SH-SY5Y (cell line): ENCODE measurements at regions not wholly inside any gene's neighbourhood (a gene's known extent, or its start where the extent isn't known, plus 50 kb on each side); places are given as distances from the start of the nearest gene placed in this dataset.

ENCODE experiments used
- GATA2 ChIP-seq: IDR thresholded peaks from 2 replicates; pipeline ENCODE4 v1.6.1; 2011; ENCODE audit warnings: mild to moderate bottlenecking, low read depth, low read length
- GATA3 ChIP-seq: IDR thresholded peaks from 2 replicates; pipeline ENCODE4 v1.6.1; 2011; ENCODE audit warnings: low read depth, mild to moderate bottlenecking, low read length, moderate library complexity

DNA sequence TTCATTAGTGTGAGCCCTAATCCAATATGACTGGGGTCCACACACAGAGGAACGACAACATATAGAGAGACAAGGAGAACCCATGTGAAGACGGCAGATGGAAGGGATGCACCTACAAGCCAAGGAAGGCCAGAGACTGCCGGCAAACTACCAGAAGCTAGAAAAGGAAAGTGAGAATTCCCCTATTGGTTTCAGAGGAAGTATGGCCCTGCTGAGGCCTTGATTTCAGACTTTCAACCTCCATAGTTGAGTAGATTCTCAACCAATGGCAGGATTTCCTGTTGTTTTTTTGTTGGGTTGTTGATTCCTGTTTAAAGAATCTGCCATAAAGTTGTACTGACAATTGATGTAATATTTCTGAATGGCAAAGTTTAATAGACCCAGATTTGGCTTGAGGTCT is 241.5 kb downstream of the SATB2 start:
- TF ChIP-seq GATA2 (no peak), GATA3 (no peak)

DNA sequence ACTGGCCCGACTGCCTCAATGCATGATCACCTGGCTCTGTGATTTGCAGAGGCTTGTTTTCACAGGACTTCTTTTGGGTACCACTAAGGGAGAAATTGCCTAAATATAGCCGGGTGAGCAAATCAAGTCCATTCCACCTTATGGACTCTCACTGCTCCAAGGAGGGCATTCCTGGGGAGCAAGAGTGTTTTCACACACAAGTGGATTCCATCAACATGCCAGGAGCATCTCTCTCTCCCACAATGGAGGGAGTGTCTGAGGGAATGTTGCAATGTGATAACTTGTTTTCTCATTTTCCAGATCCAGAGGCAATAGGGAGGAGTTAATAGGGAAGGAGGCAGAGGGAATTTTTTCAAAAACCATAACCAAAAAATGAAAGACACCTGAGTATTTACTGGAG is 250.7 kb downstream of the SATB2 start:
- TF ChIP-seq GATA3 (no peak), GATA2 (no peak)

DNA sequence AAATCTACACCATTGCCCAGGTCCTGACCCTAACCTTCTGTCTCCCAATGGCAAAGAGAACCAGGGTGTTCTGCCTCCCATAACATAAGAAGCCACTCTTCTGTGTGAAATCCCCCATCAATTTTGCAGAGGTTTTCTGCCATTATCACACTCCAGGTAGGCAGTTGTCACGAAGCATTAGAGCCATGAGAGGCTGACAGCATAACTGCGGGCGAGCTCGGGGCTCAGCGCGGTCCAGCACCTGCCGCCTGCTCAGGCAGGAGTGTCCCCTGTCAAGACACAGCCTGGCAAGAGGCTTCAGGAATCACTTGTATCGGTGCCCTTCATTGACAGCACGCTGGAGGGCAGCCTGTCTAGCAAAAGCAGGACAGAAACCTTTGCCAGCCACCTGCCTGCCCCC is 251.2 kb downstream of the SATB2 start:
- no peak for TF ChIP-seq GATA2
- no peak for TF ChIP-seq GATA3

- TF ChIP-seq GATA2: no peak
- no peak for TF ChIP-seq GATA3
Measured at GRCh38 chr2:199202964-199203363, 254.8 kb downstream of the SATB2 start.

DNA sequence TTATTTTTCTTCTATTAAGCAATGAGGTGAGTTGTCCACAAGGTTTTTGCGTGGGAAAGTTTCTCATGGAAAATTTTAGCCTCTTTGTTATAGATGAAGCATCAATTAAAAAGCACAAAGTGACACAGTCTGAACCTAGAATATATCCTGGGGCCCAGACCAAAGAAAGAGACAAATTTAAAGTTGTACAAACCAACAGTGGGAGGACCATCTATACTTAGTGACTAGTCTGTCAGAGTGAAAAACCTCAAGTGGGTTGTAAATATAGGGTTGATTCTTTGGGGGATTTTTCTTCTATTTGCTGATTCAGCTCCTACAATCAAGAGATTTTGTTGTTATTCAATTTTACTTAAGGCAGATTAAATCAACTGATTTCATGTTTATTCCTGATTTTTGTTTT is 256.2 kb downstream of the SATB2 start:
- no peak for TF ChIP-seq GATA3
- TF ChIP-seq GATA2: no peak

DNA sequence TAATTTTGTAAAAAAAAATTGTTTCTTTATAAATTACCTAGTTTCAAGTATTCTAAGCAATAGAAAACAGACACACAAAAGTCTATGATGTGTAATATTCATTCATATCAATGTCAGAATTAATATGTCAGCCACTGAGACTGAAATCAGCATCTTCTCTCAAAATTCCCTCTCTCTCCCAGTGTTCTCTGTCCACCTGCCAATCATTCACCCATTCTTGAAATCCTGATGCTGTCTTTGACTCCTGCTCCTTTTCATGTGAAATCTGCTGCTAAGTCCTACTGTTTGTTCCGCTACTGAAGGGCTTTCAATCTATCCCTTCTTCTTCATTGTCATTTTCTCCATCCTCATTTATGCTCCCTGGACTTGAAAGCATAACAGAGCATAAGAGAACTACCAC is 257.9 kb downstream of the SATB2 start:
- no peak for TF ChIP-seq GATA3
- no peak for TF ChIP-seq GATA2

GRCh38 chr2:199197448-199197847 is 260.3 kb downstream of the SATB2 start:
- no peak for TF ChIP-seq GATA3
- TF ChIP-seq GATA2: no peak

- TF ChIP-seq GATA3: no peak
- TF ChIP-seq GATA2: no peak
Measured at GRCh38 chr2:199196686-199197085, 261.1 kb downstream of the SATB2 start.

DNA sequence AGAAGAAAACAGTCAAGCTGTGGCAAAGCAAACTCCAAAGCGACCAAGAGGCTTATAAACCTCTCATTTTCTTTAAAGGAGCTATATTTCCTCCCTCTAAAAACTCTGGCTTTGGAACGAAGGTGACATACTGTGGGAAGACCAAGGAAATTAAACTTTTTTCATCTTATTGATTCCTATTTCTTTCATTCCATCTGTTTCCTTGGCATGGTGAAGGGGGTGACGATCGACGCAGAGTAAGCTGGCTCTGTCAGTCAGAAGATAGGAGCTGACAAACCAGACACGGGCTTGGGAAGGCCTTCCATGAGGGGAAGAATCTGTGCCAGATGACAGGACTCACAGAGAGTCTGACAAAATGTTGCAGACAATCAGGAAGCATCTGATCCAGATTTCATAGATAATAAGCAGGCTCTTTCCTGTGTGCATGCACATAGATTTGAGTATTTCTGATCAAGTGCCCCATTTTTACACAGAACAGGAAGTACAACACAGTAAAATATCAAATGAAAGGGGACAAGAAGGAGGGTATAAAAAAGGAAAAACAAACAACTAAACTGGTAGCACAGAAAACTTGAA is 261.7 kb downstream of the SATB2 start:
- TF ChIP-seq GATA3 (no peak), GATA2 (no peak)

DNA sequence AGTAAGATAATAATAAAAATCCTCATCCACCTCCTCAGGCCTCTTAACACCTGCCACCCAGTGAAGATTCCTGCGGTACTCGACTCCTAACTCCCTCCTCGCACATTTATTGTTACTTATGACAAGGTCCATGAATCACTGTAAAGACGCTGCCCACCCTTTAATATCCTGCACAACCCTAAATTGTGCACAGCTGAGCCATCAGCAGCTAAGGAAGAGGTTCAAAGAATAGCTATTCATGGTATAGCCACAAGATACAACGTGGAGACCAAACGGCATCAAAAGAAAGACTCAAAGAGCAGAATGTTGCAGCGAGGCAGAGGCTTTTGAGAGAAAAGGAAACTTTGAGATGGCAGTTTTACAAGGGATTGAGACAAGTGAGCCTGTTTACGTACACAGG is 266.3 kb downstream of the SATB2 start:
- TF ChIP-seq GATA2 (no peak), GATA3 (no peak)

GRCh38 chr2:199189229-199189628 is 268.5 kb downstream of the SATB2 start:
- TF ChIP-seq GATA3 (no peak), GATA2 (no peak)

DNA sequence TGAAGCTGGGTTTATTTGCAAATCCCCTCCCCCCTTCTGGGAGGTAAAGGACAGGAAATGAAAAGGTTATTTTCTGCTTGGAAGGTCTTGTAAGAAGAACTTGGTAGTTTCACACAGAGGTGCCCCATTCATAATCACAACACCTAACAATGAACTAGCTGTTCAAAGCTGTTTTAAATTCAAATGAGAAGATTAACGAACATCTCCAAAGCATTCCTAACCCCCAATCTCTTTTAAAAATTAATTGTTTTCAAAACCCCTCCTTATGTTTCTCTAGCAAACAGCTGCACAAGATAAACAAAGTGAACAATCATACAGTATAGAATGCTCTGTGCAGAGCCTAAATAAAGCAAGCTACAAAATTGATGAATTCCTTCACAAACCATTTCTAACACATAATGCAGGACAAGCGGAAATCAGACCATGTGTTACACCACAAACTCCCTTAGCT is 271.4 kb downstream of the SATB2 start:
- no peak for TF ChIP-seq GATA2
- no peak for TF ChIP-seq GATA3

GRCh38 chr2:199163613-199164458 is 293.9 kb downstream of the SATB2 start:
- TF ChIP-seq GATA2 (no peak), GATA3 (no peak)

DNA sequence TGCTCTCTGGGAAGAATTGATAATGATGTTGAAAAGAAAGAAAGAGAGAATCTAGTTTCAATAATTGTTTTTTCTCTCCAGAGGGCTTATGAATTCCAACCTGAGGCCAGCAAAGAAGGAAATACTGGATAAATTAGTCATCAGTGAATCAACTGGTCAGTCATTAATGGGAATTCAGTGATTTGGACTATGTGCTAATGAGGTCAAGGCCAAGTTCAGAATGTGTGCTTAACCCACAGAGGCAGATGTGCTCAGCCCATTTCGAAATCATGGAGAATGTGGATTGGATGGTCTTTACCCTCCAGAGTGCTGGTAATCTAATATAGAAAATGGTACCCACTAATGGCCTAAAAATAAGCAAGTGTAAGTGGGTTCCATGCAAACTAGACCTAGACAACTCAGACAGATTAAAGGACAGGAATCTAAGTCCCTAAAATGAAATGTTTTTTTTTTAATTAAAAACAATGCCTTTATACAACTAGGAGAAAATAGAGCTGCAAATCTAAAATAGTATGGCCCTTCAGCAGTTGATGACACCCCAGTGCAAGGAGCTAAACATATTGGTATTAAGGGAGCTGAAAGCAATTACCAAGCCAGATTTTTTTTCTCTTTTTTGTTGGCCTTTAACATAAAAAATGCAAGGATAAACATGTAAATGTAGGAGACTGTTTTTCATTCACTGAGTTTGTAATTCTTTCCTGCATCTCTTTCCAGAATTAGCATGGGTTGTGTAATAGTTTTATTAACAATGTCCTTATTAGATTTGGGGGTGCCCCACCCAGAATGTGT is 296.9 kb downstream of the SATB2 start:
- TF ChIP-seq GATA3 (no peak), GATA2 (no peak)
